Neuron (in vitro differentiated cells): ENCODE measurements at regions not wholly inside any gene's neighbourhood (a gene's known extent, or its start where the extent isn't known, plus 50 kb on each side); places are given as distances from the start of the nearest gene placed in this dataset.

ENCODE experiments used
- H2AFZ ChIP-seq: one replicate; pipeline ENCODE4 v1.6.1; 2013; ENCODE audit warnings: low read depth, mild to moderate bottlenecking, inconsistent platforms, low read length, moderate library complexity
- H3K27me3 ChIP-seq: one replicate; pipeline ENCODE4 v1.6.1; 2013; ENCODE audit warnings: low read length; ENCODE audit not compliant: insufficient read depth
- H3K36me3 ChIP-seq: one replicate; pipeline ENCODE4 v1.6.1; 2013; ENCODE audit warnings: low read length; ENCODE audit not compliant: insufficient read depth
- H3K4me1 ChIP-seq: one replicate; pipeline ENCODE4 v1.6.1; 2013; ENCODE audit warnings: low read length; ENCODE audit not compliant: insufficient read depth
- H3K4me3 ChIP-seq: 2 replicates; pipeline ENCODE4 v1.5.1; 2013; ENCODE audit warnings: mild to moderate bottlenecking, low read length, moderate library complexity
- H3K9me3 ChIP-seq: one replicate; pipeline ENCODE4 v1.6.1; 2013; ENCODE audit warnings: low read length

DNA sequence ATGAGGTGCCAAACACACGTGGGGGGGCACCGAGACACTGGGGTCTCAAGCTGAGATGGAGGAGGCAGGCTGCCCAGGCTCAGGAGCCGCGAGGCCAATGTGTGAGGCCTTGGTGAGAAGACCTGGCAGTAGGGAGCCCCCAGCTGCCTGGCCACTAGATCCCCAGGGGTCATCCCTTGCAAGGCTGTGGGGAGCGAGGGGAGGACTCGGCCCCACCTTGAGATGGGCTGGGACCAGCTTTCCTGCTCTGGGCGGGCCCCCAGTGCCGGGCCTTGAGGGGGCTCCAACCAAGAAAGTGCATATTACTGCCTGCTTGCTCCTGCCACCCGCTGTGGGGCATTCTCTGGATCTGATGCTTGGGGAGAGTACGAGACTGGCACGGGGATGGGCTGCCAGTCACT, 107.0 kb downstream of the CTTN start:
- no peak overlapping the region for H3K4me3 ChIP-seq
- H2AFZ ChIP-seq, result no peak overlapping the region
- no peaks in the 10 kb centered on the region for H3K9me3 ChIP-seq
- peaks cover under 1% of the 10 kb centered on the region for H3K36me3 ChIP-seq
- H3K4me1 ChIP-seq, result peaks cover 21% of the 10 kb centered on the region
- H3K27me3 ChIP-seq, result no peaks in the 10 kb centered on the region

DNA sequence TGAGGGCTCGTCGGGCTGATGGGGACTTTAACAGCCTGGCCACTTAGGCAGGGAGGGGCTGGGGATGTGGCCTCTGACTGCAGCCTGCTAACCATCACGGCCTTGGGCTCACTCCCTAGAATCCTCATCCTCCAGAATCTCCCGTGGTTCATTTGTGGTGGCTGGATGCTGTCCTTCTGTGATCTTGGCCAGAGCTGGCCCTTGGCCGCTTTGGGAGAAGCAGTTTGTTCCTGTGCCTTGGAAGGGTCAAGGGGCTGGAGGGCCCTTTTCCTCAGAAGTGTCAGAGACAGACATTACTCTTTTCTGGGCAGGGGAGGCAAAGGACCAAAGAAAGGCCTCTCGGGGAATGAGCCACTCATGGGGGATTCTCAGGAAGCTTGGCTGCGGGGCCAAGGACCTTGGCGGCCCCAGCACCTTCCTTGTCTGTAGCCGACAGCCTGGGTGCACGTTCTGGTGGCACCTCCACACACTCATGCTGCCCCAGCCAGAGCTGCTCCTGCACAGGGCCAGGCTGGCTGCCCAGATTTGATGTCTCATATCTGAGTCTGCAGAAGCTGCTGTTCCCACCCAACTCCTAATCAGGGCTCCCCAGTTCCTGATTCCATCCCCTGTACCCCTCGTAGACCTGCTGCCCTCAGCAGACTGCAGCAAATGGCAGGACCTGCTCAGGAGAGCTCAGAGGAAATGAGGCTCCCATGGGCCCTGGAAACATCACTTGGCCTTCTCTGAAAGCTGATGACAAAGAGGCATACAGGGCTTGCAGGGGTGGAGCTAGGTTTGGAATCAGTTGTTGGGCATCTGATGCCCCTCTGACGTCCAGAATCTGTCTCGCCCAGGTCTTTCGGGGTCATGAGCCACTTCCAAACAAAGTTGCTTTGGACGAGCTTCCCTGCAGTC, 107.7 kb downstream of the CTTN start:
- Histone ChIP-seq H2AFZ (no peak overlapping the region), H3K36me3 (no peaks in the 10 kb centered on the region), H3K27me3 (no peaks in the 10 kb centered on the region), H3K4me1 (peaks cover 18% of the 10 kb centered on the region), H3K9me3 (no peaks in the 10 kb centered on the region), H3K4me3 (no peak overlapping the region)

DNA sequence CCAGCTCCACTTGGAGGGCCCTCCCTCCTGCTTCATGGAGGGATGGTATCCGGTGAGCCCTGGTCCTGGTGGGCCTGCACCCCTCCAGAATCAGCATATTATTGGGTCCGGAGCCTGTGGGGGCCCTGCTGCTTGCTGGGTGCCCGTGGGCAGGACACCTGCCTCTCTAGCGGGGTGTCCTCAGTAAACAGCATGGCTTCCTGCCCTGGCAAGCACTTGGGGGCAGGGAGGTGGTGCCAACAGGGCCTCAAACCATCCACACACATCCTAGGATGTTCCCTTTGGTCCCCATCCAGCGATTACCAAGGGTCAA, 108.3 kb downstream of the CTTN start:
- no peak overlapping the region for H3K4me3 ChIP-seq
- peaks cover 18% of the 10 kb centered on the region for H3K4me1 ChIP-seq
- no peaks in the 10 kb centered on the region for H3K9me3 ChIP-seq
- no peak overlapping the region for H2AFZ ChIP-seq
- H3K27me3 ChIP-seq, result no peaks in the 10 kb centered on the region
- no peaks in the 10 kb centered on the region for H3K36me3 ChIP-seq

DNA sequence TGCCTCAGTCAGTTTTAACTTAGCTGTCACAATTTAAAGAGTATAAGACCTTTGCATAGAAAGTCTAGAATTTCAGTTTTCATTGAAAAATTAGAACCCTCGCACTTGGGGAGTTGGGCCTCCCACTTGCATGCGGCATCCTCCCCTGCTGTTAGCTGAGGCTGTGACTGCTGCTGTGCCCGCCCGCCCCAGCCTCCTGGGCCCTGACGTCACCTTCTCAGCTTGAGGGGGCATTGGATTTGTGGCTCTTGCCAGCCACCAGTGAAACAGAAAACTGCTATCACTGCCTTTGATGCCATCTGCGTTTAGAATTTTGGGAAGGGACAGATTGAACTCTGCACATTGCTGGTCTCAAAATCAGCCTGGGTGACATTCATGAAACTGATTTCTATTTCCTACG, 108.7 kb downstream of the CTTN start:
- Histone ChIP-seq H3K9me3 (no peaks in the 10 kb centered on the region), H2AFZ (no peak overlapping the region), H3K36me3 (no peaks in the 10 kb centered on the region), H3K4me3 (no peak overlapping the region), H3K27me3 (no peaks in the 10 kb centered on the region), H3K4me1 (peaks cover 18% of the 10 kb centered on the region)

DNA sequence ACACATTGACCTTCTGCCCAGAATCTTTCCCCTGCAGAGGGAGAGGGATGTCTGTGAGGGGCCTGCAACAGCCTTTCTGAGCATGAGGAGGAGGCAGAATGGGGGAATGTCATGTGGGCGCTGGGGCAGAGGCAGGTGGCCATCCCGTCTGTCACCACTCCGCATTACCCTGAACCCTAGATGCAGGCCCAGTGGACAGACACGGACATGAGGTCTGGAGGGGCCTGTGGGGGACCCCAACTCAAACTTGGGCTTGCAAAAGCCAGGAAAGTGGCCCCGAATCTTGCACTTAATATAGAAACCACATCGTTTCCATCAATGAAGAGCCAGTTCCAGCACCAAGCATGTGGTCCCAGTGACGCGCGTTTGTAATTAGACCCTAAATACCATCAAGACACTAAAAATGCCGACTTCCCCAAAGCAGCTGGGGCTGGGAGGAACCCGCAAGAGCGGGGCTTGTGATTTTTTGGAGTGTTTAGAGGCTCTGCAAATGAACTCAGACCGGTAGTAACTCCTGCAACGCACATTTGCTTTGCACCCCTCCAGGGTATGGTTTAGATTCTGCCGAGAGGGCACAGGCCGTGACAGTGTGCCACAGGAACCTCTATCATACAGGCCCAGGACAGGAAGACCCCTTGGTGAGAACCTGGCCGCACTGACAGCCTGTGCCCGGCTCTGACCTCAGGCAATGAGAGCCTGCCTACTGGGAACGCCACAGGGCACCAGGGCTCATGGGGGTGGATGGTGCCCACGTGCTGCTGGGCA, 109.3 kb downstream of the CTTN start:
- H3K36me3 ChIP-seq, result no peaks in the 10 kb centered on the region
- no peak overlapping the region for H3K4me3 ChIP-seq
- H3K9me3 ChIP-seq, result no peaks in the 10 kb centered on the region
- no peak overlapping the region for H2AFZ ChIP-seq
- H3K4me1 ChIP-seq, result peaks cover 18% of the 10 kb centered on the region
- no peaks in the 10 kb centered on the region for H3K27me3 ChIP-seq

DNA sequence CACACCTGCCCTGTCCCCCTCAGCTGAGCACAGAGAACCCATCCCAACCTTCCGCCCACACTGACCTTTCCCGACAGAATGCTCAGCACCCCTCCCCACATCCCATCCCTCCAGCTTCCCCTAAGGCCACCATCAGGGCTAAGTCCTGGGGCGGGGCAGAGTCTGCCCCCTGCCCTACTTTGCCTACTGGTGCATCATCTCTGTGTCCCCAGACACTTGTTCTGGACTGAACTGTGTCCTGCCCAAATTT, 109.8 kb downstream of the CTTN start:
- Histone ChIP-seq H3K4me3 (no peak overlapping the region), H3K4me1 (peaks cover 13% of the 10 kb centered on the region), H3K9me3 (peaks cover 2% of the 10 kb centered on the region), H3K27me3 (no peaks in the 10 kb centered on the region), H2AFZ (no peak overlapping the region), H3K36me3 (no peaks in the 10 kb centered on the region)

DNA sequence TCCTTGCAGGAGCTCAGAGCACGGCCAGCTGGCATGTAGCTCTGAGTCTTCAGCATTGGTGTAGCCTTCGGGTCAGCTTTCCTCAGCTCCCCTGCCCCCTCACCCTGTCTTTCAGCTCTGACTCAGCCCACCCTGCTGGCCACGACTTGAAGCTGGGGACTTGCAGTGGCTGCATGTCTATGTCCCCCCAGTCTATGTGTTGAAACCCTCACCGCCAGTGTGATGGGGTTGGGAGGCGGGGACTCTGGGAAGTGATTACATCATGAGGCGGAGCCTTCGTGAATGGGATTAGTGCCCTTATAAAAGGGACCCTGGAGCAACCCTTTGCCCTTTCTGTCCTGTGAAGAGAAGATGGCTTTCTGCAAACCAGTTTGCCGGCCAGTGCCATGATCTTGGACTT, 111.1 kb downstream of the CTTN start:
- Histone ChIP-seq H3K36me3 (no peaks in the 10 kb centered on the region), H3K9me3 (peaks cover 5% of the 10 kb centered on the region), H3K4me3 (no peak overlapping the region), H2AFZ (no peak overlapping the region), H3K27me3 (no peaks in the 10 kb centered on the region), H3K4me1 (no peaks in the 10 kb centered on the region)

DNA sequence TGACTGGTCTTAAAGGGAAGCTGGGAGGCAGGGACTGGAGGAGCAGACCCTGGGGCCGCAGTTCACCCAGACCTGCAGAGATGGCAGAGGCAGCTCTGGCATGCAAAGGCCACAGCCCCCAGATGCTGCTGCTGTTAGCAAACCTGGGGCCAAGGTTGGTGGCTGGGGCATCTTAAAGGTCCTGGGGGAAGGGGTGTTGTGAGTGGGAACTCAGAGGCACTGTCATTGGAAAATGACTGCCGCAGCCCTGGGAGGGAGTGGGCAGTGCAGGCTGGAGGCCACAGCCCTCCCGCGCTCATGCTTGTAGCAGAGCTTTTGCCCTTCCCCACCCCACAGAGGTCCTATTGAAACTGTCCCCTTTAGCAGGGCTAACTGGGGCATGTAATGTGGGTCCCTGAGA, 111.8 kb downstream of the CTTN start:
- Histone ChIP-seq H3K4me3 (no peak overlapping the region), H3K4me1 (no peaks in the 10 kb centered on the region), H3K36me3 (no peaks in the 10 kb centered on the region), H2AFZ (no peak overlapping the region), H3K27me3 (no peaks in the 10 kb centered on the region), H3K9me3 (peaks cover 5% of the 10 kb centered on the region)

DNA sequence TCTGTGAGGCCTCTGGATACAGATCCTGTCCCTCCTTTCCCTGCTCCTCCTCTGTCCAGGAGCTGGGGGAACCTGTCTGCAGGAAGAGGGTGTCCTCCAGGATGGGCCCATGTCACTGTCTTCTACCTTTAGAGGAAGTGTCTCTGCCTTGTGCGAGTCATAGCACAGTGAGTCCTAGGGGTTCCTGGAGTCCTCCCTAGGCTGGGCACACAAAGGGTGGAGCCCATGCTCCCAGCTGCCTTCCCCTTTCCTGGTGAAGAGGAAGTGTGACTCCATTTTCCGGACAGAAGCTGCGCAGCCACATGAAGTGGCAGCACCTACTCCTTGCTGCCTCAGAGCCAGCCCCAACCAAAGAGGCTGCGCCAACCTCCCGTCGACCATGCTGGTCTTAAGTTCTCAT, 112.2 kb downstream of the CTTN start:
- no peak overlapping the region for H2AFZ ChIP-seq
- H3K9me3 ChIP-seq, result peaks cover 5% of the 10 kb centered on the region
- H3K27me3 ChIP-seq, result no peaks in the 10 kb centered on the region

DNA sequence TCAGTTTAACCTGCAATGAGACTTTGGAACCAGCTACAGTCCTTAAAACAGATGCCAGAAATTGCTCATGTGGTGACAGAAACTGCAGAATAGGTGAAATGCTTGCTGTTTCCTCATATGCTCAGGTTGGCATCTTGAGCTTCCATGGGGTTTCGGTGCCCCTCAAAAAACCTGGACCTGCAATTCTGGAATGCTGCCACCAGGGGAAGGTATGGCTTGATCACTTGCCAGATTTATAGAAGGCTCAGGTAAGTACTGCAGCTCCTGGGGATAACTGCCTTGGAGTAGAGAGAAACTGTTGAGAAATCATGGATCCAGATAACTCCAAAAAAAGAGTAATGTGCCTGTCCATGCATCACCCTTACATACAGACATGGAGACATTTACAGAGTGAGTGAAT, 113.0 kb downstream of the CTTN start:
- no peaks in the 10 kb centered on the region for H3K4me1 ChIP-seq
- H3K36me3 ChIP-seq, result no peaks in the 10 kb centered on the region
- H2AFZ ChIP-seq, result no peak overlapping the region
- H3K27me3 ChIP-seq, result no peaks in the 10 kb centered on the region
- peaks cover 5% of the 10 kb centered on the region for H3K9me3 ChIP-seq
- H3K4me3 ChIP-seq, result no peak overlapping the region

More for the DNA sequence above, 112.2 kb downstream of the CTTN start:
- H3K36me3 ChIP-seq, result no peaks in the 10 kb centered on the region
- no peaks in the 10 kb centered on the region for H3K4me1 ChIP-seq
- no peak overlapping the region for H3K4me3 ChIP-seq

DNA sequence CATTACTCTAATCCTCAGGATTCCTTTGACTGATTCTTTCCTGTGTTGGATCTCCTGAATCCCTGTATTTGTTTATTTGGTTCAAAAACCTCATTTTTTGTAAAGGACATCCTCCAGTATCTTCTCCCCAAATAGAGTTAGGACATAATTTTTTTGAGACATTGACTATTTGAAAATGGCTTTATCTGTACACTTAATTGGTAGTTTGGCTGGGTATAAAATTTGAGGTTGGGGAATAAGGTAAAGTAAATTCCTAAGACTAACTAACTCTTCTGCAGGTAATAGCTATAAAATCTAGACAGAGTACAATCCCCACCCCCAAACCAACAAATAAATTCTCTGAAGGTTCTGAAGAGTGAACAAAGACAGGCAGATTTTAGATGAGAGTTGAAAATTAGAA, 114.4 kb downstream of the CTTN start:
- Histone ChIP-seq H3K9me3 (peaks cover 5% of the 10 kb centered on the region), H3K27me3 (no peaks in the 10 kb centered on the region), H2AFZ (no peak overlapping the region), H3K4me1 (no peaks in the 10 kb centered on the region), H3K4me3 (no peak overlapping the region), H3K36me3 (no peaks in the 10 kb centered on the region)

DNA sequence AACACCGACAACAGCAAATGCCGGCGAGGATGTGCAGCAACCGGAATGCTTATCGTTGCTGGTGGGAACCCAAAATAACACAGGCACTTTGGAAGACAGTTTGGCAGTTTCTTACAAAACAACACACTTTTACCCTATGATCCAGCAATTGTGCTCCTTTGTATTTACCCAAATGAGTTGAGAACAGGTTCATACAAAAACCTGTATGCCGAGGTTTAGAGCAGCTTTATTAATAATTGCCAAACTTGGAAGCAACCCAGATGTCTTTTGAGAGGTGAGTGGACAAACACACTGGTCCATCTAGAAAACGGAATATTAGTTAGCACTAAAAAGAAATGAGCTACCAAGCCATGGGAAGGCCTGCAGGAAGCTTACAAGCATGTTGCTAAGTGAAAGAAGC, 118.9 kb downstream of the CTTN start:
- no peaks in the 10 kb centered on the region for H3K36me3 ChIP-seq
- H3K27me3 ChIP-seq, result no peaks in the 10 kb centered on the region
- H3K9me3 ChIP-seq, result peaks cover 5% of the 10 kb centered on the region
- H3K4me1 ChIP-seq, result peaks cover 10% of the 10 kb centered on the region
- no peak overlapping the region for H3K4me3 ChIP-seq
- no peak overlapping the region for H2AFZ ChIP-seq

DNA sequence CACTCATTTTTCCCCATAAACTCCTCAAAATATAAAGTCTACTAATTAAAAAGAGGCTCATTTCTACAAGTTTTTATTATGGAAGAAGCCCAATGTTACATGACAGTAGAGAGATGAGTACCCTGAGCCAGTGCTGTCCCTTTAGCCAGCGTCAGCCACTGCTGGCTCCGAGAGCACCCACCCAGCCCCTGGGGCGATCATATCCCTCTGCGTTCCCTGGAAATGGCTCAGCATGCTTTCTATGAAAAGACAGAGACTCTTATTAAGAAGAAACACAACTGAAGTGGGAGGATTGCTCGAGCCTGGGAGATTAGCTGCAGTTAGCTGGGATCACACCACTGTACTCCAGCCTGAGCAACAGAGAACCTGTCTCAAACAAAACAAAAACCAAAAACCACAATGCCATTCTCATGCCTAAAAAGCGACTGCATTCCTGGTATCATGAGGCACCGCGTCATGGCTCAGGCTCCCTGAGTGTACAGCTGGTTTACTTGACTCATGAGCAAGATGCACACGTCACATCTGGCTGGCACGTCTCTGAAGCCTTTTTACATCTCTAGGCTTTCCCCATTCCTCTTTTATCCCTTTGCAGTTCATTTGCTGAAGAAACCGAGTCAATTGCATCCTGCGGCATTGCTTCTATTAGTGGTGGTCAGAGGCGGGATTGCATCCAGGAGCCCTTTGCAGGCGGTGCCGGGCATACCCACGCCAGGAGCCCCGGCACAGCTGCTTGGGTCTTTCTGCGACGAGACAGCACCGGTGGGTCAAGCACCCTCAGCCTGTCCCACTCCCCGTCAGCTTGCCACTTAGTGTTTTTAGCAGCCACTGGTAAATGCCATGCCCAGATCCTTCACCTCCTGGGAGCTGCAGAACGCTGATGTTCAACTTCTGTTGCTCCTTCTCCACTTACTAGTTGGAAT, 119.9 kb downstream of the CTTN start:
- H3K4me1 ChIP-seq, result peaks cover 20% of the 10 kb centered on the region
- peaks cover 2% of the 10 kb centered on the region for H3K9me3 ChIP-seq
- no peaks in the 10 kb centered on the region for H3K27me3 ChIP-seq
- no peak overlapping the region for H3K4me3 ChIP-seq
- H3K36me3 ChIP-seq, result no peaks in the 10 kb centered on the region
- no peak overlapping the region for H2AFZ ChIP-seq
